8988T (cell line): ENCODE measurements at regions not wholly inside any gene's neighbourhood (a gene's known extent, or its start where the extent isn't known, plus 50 kb on each side); places are given as distances from the start of the nearest gene placed in this dataset.

ENCODE experiments used
- DNase-seq: peaks from one replicate; pipeline ENCODE4 v3.0.0; 2011

- no peak for DNase-seq
These were observed 103.3 kb upstream of the MAP4K3 start for GRCh38 chr2:39540414-39540813.

GRCh38 chr2:39541011-39541930 is 104.2 kb upstream of the MAP4K3 start:
- no peak for DNase-seq

GRCh38 chr2:39542523-39542922 is 105.4 kb upstream of the MAP4K3 start:
- no peak for DNase-seq

GRCh38 chr2:39545957-39546356 is 108.9 kb upstream of the MAP4K3 start:
- no peak for DNase-seq

GRCh38 chr2:39546409-39546808 is 109.3 kb upstream of the MAP4K3 start:
- no peak for DNase-seq

GRCh38 chr2:39546937-39547336 is 109.9 kb upstream of the MAP4K3 start:
- no peak for DNase-seq

GRCh38 chr2:39547811-39548719 is 111.0 kb upstream of the MAP4K3 start:
- DNase-seq: no peak

GRCh38 chr2:39549000-39549399 is 111.9 kb upstream of the MAP4K3 start:
- DNase-seq: no peak

GRCh38 chr2:39549718-39550464 is 112.8 kb upstream of the MAP4K3 start:
- no peak for DNase-seq

GRCh38 chr2:39550701-39551285 is 113.7 kb upstream of the MAP4K3 start:
- DNase-seq: no peak

- no peak for DNase-seq
These were observed 106.8 kb upstream of the TMEM178A start for GRCh38 chr2:39558906-39559305.

- no peak for DNase-seq
These were observed 102.1 kb upstream of the TMEM178A start for GRCh38 chr2:39563572-39563971.

GRCh38 chr2:39567507-39567906 is 98.2 kb upstream of the TMEM178A start:
- no peak for DNase-seq

GRCh38 chr2:39568116-39568515 is 97.6 kb upstream of the TMEM178A start:
- DNase-seq: no peak

GRCh38 chr2:39568561-39569006 is 97.1 kb upstream of the TMEM178A start:
- DNase-seq: no peak

GRCh38 chr2:39570130-39570555 is 95.6 kb upstream of the TMEM178A start:
- DNase-seq: no peak

GRCh38 chr2:39570614-39571013 is 95.1 kb upstream of the TMEM178A start:
- no peak for DNase-seq

GRCh38 chr2:39571111-39571731 is 94.5 kb upstream of the TMEM178A start:
- no peak for DNase-seq

GRCh38 chr2:39573276-39573675 is 92.4 kb upstream of the TMEM178A start:
- no peak for DNase-seq

GRCh38 chr2:39581866-39582265 is 83.9 kb upstream of the TMEM178A start:
- no peak for DNase-seq

GRCh38 chr2:39583213-39583612 is 82.5 kb upstream of the TMEM178A start:
- no peak for DNase-seq

- no peak for DNase-seq
These were observed 81.9 kb upstream of the TMEM178A start for GRCh38 chr2:39583781-39584180.
